Suprapubic skin (tissue), 4 donors: ENCODE measurements at regions not wholly inside any gene's neighbourhood (a gene's known extent, or its start where the extent isn't known, plus 50 kb on each side); places are given as distances from the start of the nearest gene placed in this dataset.

Source experiments
- DNase-seq, 2 donors: peaks; one replicate each; pipeline ENCODE4 v3.0.0-alpha.2; 2019; ENCODE audit warnings: low spot score in 2 of 2
- H3K27ac ChIP-seq: fragments of 200-600 bp; sonication (generic); one replicate; pipeline ENCODE4 v1.5.1; 2019
- H3K27me3 ChIP-seq: fragments of 200-600 bp; sonication (generic); one replicate; pipeline ENCODE4 v1.5.1; 2019
- H3K36me3 ChIP-seq: fragments of 200-600 bp; sonication (generic); one replicate; pipeline ENCODE4 v1.5.1; 2019
- H3K4me1 ChIP-seq: fragments of 200-600 bp; sonication (generic); one replicate; pipeline ENCODE4 v1.5.1; 2019
- H3K4me3 ChIP-seq: fragments of 200-600 bp; sonication (generic); one replicate; pipeline ENCODE4 v1.5.1; 2019; ENCODE audit warnings: mild to moderate bottlenecking
- H3K9me3 ChIP-seq: fragments of 200-600 bp; sonication (generic); one replicate; pipeline ENCODE4 v1.5.1; 2019
- EP300 ChIP-seq: sonication (generic); formaldehyde crosslinking; IDR thresholded peaks from one replicate; pipeline ENCODE4 v1.6.1; 2017; ENCODE audit warnings: antibody characterized with exemption
- POLR2A ChIP-seq, 2 donors: fragments of 450-650 bp; IDR thresholded peaks; one replicate each; pipeline ENCODE4 v1.6.1; 2017; ENCODE audit warnings: antibody characterized with exemption in 2 of 2, mild to moderate bottlenecking in 2 of 2, moderate library complexity in 2 of 2
- POLR2AphosphoS5 ChIP-seq, 3 donors: sonication (generic); formaldehyde crosslinking; IDR thresholded peaks; one replicate each; pipeline ENCODE4 v1.6.1; 2017; ENCODE audit warnings: antibody characterized with exemption in 3 of 3
- WGBS: methylation state at CpG from one replicate; pipeline ENCODE4 v1.1.5; 2018; 5-methylcytosine and 5-hydroxymethylcytosine counted together
- TF ChIP-seq, protein P1 (sequence below), 2 donors: fragments of 200-600 bp in 1 of 2; fragments of 450-650 bp in 1 of 2; sonication (generic) in 1 of 2; IDR thresholded peaks; one replicate each; pipeline ENCODE4 v1.5.1; 2016 to 2019; ENCODE audit warnings: antibody characterized with exemption in 2 of 2, mild to moderate bottlenecking in 1 of 2, moderate library complexity in 1 of 2

DNA sequence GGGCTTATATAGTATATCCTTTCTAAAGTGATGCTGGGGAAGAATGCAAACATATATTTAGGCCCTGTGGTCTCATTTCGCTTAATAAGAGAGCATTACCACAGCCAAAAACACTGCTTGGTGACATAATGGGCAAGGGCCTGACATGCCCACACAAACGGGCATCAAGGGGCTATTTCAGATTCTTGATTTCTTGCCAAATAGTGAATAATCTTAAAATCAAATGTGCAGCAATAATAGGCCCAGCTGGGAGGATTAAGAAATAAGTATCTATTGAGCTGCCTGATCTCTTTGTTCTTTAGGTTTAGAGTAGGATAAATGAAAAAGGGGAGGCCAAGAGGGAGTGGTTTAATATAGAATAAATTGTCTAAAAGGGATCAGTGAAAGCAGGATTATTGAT, 241.0 kb upstream of the GBE1 start:
- Histone ChIP-seq H3K9me3 (no peaks in the 10 kb centered on the region), H3K27ac (no peak overlapping the region), H3K4me1 (peaks cover 2% of the 10 kb centered on the region), H3K36me3 (no peaks in the 10 kb centered on the region), H3K27me3 (no peaks in the 10 kb centered on the region), H3K4me3 (no peak overlapping the region)
- 62% methylated on average over 2 of the region's 2 CpGs for WGBS
- no peak for DNase-seq
- no peak for TF ChIP-seq EP300
- no peak for TF ChIP-seq POLR2A (IDR thresholded peaks at IDR 0.05)
- TF ChIP-seq, protein P1, sequence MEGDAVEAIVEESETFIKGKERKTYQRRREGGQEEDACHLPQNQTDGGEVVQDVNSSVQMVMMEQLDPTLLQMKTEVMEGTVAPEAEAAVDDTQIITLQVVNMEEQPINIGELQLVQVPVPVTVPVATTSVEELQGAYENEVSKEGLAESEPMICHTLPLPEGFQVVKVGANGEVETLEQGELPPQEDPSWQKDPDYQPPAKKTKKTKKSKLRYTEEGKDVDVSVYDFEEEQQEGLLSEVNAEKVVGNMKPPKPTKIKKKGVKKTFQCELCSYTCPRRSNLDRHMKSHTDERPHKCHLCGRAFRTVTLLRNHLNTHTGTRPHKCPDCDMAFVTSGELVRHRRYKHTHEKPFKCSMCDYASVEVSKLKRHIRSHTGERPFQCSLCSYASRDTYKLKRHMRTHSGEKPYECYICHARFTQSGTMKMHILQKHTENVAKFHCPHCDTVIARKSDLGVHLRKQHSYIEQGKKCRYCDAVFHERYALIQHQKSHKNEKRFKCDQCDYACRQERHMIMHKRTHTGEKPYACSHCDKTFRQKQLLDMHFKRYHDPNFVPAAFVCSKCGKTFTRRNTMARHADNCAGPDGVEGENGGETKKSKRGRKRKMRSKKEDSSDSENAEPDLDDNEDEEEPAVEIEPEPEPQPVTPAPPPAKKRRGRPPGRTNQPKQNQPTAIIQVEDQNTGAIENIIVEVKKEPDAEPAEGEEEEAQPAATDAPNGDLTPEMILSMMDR (IDR thresholded peaks at IDR 0.05): no peak
- TF ChIP-seq POLR2AphosphoS5 (IDR thresholded peaks at IDR 0.05): no peak

DNA sequence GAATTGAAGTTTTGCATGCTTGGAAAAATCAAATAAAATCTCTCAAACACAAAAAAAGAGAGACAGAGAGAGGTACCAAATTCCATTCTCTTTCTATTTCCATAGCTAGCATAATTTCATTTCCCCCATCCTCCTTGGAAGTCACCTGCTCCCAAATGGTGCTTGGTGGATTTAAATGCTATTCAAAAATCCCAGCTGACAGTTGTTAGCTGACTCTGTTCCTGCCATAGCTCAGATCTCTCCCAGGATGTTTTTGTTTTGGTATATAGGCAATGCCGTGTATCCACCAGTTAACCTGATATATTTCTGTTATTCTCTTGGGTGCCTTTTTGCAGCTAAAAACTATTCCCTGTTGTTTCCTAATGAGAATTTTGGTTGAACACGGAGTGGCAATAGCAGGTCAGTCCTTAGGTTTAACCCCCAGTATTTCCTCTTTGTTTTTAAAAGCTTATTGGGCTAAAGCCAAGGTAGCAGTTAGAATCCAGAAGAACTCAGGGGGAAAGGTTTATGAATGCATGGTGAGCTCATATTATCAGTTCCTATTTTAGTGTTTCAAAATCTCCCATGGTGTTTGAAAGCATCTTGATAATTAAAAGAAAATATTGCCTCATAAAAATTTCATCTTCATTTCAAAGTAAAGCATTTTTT, 240.0 kb upstream of the GBE1 start:
- no peaks in the 10 kb centered on the region for H3K27me3 ChIP-seq
- H3K9me3 ChIP-seq: no peaks in the 10 kb centered on the region
- H3K4me3 ChIP-seq: no peak overlapping the region
- no peak for DNase-seq
- 72% methylated on average over 2 of the region's 2 CpGs for WGBS
- H3K36me3 ChIP-seq: no peaks in the 10 kb centered on the region
- TF ChIP-seq POLR2AphosphoS5 (IDR thresholded peaks at IDR 0.05) (no peak), POLR2A (IDR thresholded peaks at IDR 0.05) (no peak), EP300 (no peak)
- TF ChIP-seq, protein P1 (IDR thresholded peaks at IDR 0.05): no peak
- no peak overlapping the region for H3K27ac ChIP-seq
- peaks cover 2% of the 10 kb centered on the region for H3K4me1 ChIP-seq

DNA sequence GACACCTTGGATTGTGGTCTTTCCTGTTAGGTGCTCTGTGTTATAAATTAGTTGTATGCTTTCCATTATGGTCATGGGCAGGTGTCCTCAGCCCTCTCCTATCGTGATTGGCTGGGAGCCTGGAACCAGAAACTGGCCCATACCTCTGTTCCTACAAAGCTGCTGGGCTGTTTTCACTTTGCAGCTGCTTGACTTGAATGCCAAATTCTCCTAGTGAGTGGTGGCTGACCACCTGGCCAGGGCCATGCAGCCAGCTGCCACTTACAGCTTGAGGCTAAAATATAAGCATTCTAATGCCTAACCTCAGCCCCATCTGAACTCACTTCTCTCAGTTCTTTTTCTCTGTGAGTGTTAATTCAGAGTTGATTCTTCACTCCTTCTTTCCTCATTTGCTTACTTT, 239.3 kb upstream of the GBE1 start:
- no peak for DNase-seq

DNA sequence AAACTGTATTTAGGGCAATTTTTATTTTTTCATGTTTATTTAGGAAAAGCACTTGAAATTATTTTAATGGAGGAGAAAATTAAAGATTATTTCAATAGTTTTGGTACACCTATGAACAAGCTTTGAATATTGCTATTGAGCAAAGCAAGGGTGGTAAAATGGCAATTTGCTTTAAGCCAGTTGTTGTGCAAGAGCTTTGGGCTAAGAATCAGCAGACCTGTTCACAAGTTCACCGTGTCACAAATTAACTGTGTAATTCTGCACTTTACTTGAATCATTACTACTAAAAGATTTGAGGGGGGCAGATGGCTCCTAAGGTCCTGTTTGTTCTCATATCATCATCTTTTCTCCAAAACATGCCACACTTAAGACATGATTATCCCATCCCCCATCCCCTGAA, 238.9 kb upstream of the GBE1 start:
- 73% methylated on average over 1 of the region's 1 CpG for WGBS
- H3K4me1 ChIP-seq: peaks cover 2% of the 10 kb centered on the region
- no peaks in the 10 kb centered on the region for H3K36me3 ChIP-seq
- no peak overlapping the region for H3K4me3 ChIP-seq
- H3K27ac ChIP-seq: no peak overlapping the region
- no peaks in the 10 kb centered on the region for H3K27me3 ChIP-seq
- TF ChIP-seq POLR2AphosphoS5 (IDR thresholded peaks at IDR 0.05) (no peak), EP300 (no peak), POLR2A (IDR thresholded peaks at IDR 0.05) (no peak)
- TF ChIP-seq, protein P1 (IDR thresholded peaks at IDR 0.05): no peak
- no peak for DNase-seq
- no peaks in the 10 kb centered on the region for H3K9me3 ChIP-seq

More for the DNA sequence above, 239.3 kb upstream of the GBE1 start:
- no peaks in the 10 kb centered on the region for H3K27me3 ChIP-seq
- TF ChIP-seq, protein P1 (IDR thresholded peaks at IDR 0.05): no peak
- no peak for TF ChIP-seq POLR2A (IDR thresholded peaks at IDR 0.05)
- TF ChIP-seq EP300: no peak
- TF ChIP-seq POLR2AphosphoS5 (IDR thresholded peaks at IDR 0.05): no peak
- no peak overlapping the region for H3K4me3 ChIP-seq
- H3K9me3 ChIP-seq: no peaks in the 10 kb centered on the region
- H3K36me3 ChIP-seq: no peaks in the 10 kb centered on the region
- WGBS: 87% methylated on average over 1 of the region's 1 CpG
- peaks cover 2% of the 10 kb centered on the region for H3K4me1 ChIP-seq
- H3K27ac ChIP-seq: no peak overlapping the region

DNA sequence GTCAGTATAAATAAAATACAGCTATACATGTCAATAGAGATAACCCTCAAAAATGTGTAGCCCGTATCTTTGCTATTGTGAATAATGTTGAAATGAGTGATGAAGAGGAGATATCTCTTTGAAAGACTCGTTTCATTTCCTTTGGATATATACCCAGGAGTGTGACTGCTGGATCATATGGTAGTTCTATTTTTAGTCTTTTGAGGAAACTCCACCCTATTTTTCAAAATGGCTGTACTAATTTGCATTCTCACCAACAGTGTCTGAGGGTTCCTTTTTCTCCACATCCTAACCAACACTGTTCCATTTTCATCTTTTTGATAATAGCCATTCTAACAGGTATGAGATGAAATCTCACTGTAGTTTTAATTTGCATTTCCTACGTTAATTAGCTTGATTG, 237.5 kb upstream of the GBE1 start:
- Histone ChIP-seq H3K9me3 (no peaks in the 10 kb centered on the region), H3K27ac (no peak overlapping the region), H3K27me3 (no peaks in the 10 kb centered on the region), H3K36me3 (no peaks in the 10 kb centered on the region), H3K4me3 (no peak overlapping the region), H3K4me1 (peaks cover 2% of the 10 kb centered on the region)
- 71% methylated on average over 3 of the region's 3 CpGs for WGBS
- no peak for DNase-seq
- no peak for TF ChIP-seq POLR2A (IDR thresholded peaks at IDR 0.05)
- TF ChIP-seq POLR2AphosphoS5 (IDR thresholded peaks at IDR 0.05): no peak
- no peak for TF ChIP-seq EP300
- TF ChIP-seq, protein P1 (IDR thresholded peaks at IDR 0.05): no peak
